Body of pancreas (tissue), 4 donors: ENCODE measurements at regions not wholly inside any gene's neighbourhood (a gene's known extent, or its start where the extent isn't known, plus 50 kb on each side); places are given as distances from the start of the nearest gene placed in this dataset.

Experiments
- POLR2A ChIP-seq, 3 donors: fragments of 450-650 bp; IDR thresholded peaks; one replicate each; pipeline ENCODE4 v1.6.1; 2016; ENCODE audit warnings: antibody characterized with exemption in 3 of 3, mild to moderate bottlenecking in 2 of 3
- TF ChIP-seq, protein P1 (sequence below), 7 experiments: fragments of 450-650 bp in 4 of 7; fragments of 200-600 bp in 3 of 7; sonication (generic) in 3 of 7; IDR thresholded peaks; one replicate each; pipeline ENCODE4 v1.5.1; 2016 to 2019; ENCODE audit warnings: antibody characterized with exemption in 7 of 7

DNA sequence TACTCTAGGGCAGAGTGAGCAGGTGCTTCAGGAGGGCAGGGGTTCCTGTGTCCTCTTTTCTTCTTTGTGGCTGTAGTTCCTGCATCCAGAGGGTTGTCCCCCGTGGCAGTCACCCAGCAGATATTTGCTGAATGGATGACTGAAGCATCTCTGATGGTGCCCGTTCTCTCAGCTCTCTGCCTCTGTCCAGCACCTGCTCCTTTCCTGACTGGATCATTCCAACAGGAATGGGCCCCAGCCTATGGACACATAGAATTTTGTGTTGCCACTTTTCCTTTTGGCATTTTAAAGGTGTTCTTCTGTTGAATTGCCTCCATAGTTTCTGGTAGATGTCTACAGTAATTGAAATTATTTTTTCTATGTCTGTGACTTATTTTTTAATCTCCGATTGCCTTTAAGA lies 372.5 kb upstream of the C1orf174 start:
- TF ChIP-seq, protein P1, sequence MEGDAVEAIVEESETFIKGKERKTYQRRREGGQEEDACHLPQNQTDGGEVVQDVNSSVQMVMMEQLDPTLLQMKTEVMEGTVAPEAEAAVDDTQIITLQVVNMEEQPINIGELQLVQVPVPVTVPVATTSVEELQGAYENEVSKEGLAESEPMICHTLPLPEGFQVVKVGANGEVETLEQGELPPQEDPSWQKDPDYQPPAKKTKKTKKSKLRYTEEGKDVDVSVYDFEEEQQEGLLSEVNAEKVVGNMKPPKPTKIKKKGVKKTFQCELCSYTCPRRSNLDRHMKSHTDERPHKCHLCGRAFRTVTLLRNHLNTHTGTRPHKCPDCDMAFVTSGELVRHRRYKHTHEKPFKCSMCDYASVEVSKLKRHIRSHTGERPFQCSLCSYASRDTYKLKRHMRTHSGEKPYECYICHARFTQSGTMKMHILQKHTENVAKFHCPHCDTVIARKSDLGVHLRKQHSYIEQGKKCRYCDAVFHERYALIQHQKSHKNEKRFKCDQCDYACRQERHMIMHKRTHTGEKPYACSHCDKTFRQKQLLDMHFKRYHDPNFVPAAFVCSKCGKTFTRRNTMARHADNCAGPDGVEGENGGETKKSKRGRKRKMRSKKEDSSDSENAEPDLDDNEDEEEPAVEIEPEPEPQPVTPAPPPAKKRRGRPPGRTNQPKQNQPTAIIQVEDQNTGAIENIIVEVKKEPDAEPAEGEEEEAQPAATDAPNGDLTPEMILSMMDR (IDR thresholded peaks at IDR 0.05): no peak
- no peak for TF ChIP-seq POLR2A (IDR thresholded peaks at IDR 0.05)
